GM21786 (cell line): ENCODE measurements at regions not wholly inside any gene's neighbourhood (a gene's known extent, or its start where the extent isn't known, plus 50 kb on each side); places are given as distances from the start of the nearest gene placed in this dataset.
"Not testable (repeated sequence)": the region's sequence is repeated elsewhere in the genome, so short reads cannot be mapped to it uniquely, and the experiment has no call there.

Experiments
- ATAC-seq: cut with Tn5 transposase; IDR thresholded peaks from one replicate; pipeline ENCODE4 v1.9.1; 2021; ENCODE audit not compliant: unreplicated experiment

DNA sequence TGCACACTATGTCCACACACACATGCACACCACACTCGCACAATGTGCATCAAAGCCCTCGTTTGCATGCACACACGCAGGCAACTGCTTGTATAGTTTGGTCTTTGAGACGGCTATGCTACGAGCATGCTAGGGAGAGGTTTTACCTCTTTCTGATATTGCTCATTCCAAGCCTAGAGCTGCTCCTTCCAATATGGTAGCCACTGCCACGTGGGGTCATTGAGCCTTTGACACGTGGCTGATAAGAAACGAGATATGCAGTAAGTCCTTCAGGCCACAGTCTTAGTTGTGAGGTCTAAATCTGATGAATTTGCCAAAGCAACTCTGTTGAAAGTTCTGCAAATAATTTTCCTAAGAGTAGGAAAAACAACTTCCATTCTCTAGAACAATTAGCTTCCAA is 204.4 kb downstream of the KLF6 start:
- no peak for ATAC-seq

DNA sequence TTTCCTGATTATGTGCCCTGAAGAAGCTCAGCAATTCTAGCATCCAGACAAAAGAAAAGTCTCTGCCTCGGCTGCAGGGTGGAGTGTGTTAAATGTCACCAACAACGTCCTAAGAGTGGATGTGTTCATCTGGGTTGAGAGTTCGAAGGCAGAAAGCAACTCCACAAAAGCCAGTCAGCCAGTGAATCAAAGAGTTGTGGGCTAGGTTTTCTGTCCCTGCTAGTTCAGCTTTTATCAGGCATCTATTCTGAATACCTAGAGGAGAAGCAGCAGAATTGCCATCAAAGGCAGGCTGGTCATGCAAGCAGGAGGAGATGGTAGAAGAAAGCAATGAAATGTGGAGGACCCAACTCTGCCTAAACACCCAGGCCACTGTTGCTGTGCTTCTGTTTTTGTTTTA is 205.2 kb downstream of the KLF6 start:
- no peak for ATAC-seq

DNA sequence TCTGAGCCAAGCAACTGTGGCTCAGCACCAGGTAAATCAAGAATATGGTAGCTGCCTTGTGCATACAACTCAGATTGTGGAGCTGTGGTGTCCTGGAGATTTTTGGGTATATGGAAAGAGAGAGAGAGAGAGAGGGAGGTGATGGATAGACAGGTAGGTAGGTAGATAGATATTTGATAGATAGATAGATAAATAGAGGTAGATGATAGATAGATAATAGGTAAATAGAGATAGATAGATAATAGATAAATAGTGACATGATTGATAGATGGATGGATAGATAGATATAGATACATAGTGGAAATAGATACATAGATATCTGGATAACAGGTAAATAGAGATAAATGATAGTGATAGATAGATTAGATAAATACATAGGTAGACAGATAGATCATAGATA is 206.3 kb downstream of the KLF6 start:
- ATAC-seq = no peak

- no peak for ATAC-seq
Measured at GRCh38 chr10:3578159-3578558, 206.8 kb downstream of the KLF6 start.

DNA sequence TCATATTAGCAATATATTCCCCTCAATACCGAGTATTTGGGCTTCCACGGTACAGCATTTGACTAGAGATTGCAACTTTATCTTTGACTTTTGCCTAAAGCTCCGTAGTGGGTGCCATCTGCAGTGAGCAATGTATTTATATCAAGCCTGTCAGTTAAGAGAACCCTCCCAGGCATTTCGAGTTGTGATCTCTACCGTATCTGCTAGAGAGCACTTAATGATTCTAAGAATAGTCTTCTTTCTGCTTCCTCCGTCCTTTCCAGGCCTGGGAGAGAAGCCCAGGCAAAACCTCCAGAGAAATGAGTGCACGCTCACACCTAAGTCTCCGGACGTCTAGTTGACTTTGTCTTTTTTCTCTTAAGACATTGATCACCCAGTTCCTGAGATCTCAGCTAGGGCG is 210.6 kb downstream of the KLF6 start:
- ATAC-seq = no peak

GRCh38 chr10:3573498-3573897 is 211.5 kb downstream of the KLF6 start:
- no peak for ATAC-seq

- ATAC-seq = no peak
Measured at GRCh38 chr10:3571310-3571825, 213.6 kb downstream of the KLF6 start.

- no peak for ATAC-seq
Measured at GRCh38 chr10:3570855-3571266, 214.1 kb downstream of the KLF6 start.

GRCh38 chr10:3570131-3570729 is 214.8 kb downstream of the KLF6 start:
- no peak for ATAC-seq

DNA sequence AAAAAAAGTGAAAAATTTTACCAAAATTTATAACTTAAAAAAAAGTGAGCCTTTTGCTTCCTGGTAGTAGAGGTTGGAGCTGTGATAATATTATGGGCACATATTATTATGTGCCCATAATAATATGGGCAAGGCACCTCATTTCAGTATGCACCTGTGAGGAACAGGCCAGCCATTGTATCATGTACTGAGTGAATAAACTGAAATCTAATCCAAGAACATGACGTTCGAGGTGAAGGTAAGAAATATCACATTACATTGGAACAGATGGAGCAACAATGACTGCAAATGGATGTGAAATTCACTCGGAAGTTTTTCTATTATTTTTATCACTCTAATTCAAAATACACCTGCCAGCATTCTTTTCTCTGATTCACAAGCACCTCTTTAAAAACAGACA is 216.0 kb downstream of the KLF6 start:
- no peak for ATAC-seq

DNA sequence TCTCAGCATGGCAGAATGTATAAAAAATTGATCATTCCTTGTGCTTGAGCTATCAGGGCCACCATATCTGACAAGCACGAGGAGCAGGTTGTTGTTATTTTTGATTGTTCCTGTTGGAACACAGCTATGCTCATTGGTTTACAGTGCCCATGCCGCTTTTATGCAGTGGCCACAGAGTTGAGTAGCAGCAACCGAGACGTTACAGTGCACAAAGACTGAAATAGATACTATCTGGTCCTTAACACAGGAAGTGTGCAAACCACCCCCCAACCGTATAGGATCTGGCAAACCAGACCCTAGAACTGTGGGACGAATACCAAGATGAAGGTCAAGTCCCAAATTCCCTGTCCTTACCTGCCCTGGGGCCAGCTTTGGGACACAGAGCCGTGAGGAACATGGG is 216.6 kb downstream of the KLF6 start:
- ATAC-seq = no peak

- ATAC-seq = no peak
Measured at GRCh38 chr10:3567291-3567963, 217.6 kb downstream of the KLF6 start.

DNA sequence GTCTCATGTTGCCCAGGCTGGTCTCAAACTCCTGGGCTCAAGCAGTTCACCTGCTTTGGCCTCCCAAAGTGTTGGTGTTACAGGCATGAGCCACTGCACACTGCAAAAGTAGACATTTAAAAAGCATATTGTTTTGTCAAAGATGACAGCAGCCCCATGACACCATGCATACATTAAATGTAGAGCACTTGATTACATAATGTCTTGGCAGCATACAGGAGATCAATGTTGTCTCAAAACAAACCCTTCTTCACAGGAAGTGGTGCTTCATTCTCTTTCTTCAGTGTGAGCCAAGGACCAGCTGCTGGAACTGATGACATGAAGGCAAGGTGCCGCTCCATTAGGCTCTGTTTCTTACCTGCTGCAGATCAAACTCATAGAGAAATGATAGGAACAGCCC is 218.4 kb downstream of the KLF6 start:
- no peak for ATAC-seq

- ATAC-seq = no peak
Measured at GRCh38 chr10:3564346-3565002, 220.5 kb downstream of the KLF6 start.

GRCh38 chr10:3563298-3563697 is 221.7 kb downstream of the KLF6 start:
- ATAC-seq = no peak

- ATAC-seq = not testable (repeated sequence)
Measured at GRCh38 chr10:3560628-3561027, 224.4 kb downstream of the KLF6 start.

DNA sequence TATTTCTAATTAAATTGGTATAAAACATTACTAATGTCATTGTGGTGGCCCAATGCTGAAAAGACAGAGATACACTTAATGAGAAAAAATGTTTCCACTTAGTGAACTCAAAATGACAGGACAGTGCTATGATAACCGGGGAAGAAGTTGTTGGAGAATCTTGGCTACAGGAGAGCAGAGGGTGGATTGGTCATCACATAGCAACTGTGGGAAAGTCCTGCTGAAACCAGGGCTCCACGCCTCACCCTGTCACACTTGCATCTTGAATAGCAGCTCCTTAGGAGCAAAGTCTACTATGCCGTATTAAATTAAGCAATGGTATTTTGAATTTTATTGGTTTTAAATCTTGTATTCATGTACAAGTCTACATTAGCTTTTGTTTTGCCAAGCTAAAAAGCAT is 225.5 kb downstream of the KLF6 start:
- ATAC-seq = no peak

DNA sequence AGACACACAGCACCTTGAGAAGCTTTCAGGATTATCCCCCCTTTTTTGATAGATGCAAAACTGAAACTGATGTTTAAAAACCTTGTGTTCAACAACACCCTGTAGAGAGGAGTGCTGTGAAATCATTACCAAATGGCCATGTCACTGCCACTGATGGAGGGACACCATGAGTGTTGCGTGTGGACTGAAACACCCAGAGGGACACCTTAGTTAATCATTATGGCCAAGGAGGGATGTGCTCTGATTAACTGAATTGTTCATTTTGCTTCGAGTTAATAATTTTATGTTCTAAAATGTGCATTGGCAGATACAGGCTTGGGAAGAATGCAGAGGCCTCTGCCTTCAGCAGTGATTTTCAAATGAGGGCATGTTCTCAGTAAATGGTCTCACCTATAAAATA is 226.0 kb downstream of the KLF6 start:
- no peak for ATAC-seq

GRCh38 chr10:3556191-3557017 is 228.6 kb downstream of the KLF6 start:
- not testable (repeated sequence) for ATAC-seq

GRCh38 chr10:3554121-3554522 is 230.9 kb downstream of the KLF6 start:
- ATAC-seq = no peak

- no peak for ATAC-seq
Measured at GRCh38 chr10:3552281-3552680, 232.7 kb downstream of the KLF6 start.
